GM21360 (cell line): ENCODE measurements at regions not wholly inside any gene's neighbourhood (a gene's known extent, or its start where the extent isn't known, plus 50 kb on each side); places are given as distances from the start of the nearest gene placed in this dataset.

Experiments used
- ATAC-seq: cut with Tn5 transposase; IDR thresholded peaks from one replicate; pipeline ENCODE4 v1.9.1; 2021; ENCODE audit warnings: mild to moderate bottlenecking, moderate library complexity; ENCODE audit not compliant: unreplicated experiment

DNA sequence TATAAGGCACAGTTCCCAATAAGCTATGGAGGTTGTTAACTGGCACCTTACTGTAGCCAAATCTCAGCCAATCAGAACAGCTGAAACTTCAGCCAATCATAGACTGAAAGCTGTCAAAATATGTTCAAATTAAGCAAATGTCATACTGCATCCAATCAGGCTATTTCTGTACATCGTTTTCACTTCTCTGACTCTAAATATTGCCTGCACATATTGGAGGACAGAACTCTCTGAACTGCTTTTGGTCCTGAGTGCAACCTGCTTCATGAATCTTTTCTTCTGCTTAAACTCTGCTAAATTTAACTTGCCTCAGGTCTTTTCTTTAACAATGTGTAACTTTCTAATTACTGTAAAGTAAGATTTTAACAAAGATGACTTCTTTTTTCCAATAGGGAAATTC lies 1198.9 kb upstream of the PCDH7 start:
- ATAC-seq, result no peak

- ATAC-seq, result no peak
Observed at GRCh38 chr4:29536745-29537144, 1183.4 kb upstream of the PCDH7 start.

DNA sequence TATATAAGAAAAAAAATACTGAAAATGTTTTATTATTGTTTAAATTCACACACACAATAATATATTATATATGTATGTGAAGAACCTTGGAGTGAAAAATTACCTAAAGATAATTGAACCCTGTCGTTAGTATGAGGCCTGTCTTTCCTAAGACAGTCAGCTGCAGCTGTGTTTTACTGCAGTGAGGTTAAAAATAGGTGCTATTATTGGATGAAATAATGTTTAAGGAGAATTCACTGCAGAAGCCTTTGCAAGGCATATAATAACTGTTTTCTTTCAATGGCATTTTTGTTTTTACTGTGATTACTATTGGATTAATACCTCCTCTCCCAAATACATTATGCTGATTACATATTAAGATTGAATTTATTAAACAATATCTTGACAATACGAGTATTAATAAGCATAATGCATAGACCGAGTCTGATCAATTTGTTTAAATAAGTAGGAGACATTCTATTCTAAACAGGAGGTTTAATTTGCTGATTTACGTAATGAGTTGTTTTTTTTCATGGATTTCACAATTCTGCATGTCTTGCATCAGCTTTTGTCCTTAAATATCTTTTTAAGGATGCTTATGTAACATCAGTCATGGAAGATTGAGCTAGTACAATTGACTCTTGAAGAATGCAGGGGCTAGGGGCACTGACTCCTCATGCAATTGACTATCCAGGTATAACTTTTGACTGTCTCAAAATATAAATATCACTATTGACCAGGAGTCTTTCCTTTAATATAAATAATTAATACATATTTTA lies 1181.1 kb upstream of the PCDH7 start:
- ATAC-seq, result no peak

DNA sequence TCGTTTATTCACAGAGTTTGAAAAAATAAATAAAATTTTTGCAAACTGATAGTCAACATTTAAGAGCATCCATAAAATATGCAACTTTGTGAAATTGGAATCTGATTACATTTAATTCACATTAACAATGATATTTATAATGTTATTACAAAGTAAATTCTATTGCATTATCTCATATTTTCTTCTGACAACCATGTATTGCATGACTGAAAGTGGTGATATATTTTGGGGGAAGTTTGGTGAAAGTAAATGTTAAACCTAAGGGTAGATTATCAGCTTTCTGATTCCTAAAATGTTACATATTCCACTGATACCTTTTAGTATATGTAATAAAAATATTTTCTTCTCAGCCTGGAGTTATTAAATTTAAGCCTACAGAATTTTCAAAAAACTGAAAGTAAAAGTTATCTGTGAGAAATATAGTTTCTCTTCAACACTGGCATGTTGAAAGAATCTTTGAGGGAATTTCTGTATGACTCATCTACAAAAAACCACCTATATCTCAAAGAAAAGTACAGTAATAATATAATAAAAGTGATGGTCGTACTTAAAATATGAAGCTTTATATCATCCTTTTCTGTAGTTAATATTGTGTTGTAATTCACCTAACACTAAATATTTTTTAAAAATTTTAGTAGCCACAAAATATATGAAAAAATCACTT lies 1179.6 kb upstream of the PCDH7 start:
- ATAC-seq, result no peak

- no peak for ATAC-seq
Observed at GRCh38 chr4:29541757-29542156, 1178.4 kb upstream of the PCDH7 start.

- no peak for ATAC-seq
Observed at GRCh38 chr4:29549342-29549741, 1170.8 kb upstream of the PCDH7 start.

GRCh38 chr4:29551821-29552220 lies 1168.3 kb upstream of the PCDH7 start:
- no peak for ATAC-seq

DNA sequence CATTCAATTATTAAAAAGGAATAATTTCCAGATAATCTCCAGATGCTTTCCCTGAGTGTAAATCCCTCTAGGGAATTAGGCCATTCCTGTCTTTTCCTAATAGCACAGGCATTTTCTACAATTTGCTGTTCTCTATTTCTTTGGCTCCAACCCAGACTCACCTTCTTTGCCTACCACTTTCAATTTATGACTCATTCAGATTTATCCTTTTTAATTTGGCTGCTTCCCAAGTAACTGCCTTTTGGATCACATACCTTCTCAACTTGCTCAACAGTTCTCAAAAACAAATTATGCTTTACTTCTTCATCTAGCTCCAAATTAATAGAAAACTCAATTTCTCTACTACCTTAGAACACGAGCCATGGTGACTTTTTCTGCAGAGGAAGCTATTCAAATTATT lies 1166.3 kb upstream of the PCDH7 start:
- no peak for ATAC-seq

DNA sequence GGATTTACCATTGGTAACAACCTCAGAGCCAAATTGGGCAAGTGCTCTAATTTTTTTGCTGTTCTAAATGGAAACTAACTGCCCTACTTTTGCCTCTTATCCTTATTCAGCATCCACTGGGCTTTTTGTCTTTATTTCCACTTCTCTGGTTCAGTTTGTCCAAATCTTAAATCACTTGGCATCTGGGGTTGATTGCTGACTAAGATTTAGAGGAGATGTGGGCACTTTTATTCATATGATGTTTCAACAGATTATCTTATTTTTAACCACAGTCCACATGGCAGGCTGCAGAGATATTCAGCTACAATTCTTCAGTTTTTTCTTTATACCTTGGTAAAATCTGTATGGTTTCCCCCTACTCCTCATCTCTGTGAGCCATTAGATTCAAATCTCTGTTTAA lies 1161.4 kb upstream of the PCDH7 start:
- no peak for ATAC-seq

DNA sequence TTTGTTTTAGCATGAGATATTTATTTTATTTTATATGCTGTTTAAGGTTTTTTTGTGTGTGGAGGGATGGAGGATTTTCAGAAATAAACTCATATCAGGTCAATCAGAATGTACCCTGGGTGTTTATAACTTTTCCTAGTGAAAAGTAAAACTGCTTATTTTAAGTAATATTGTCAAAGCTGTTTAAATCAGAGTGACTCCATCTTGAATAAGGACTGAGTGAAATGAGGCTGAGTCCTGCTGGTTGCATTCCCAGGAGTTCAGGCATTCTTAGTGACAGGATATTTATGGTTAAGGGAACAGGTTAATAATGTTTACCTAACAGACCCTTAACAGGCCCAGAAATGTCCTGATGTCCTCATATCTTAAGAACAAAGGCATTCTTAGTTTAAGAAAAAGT lies 1160.9 kb upstream of the PCDH7 start:
- no peak for ATAC-seq

DNA sequence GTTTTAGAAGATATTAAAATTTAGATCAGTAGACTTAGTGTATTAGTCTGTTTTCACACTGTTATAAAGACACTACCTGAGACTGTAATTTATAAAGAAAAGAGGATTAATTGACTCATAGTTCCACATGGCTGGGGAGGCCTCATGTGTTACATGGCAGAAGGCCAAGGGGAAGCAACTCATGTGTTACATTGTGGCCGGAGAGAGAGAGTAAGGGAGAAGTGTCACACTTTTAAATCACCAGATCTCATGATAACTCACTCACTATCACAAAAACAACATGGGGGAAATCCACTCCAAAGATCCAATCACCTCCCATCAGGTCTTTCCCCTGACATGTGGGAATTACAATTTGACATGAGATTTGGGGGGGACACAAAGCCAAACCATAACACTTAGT lies 1159.7 kb upstream of the PCDH7 start:
- no peak for ATAC-seq

- no peak for ATAC-seq
Observed at GRCh38 chr4:29565256-29565655, 1154.9 kb upstream of the PCDH7 start.

DNA sequence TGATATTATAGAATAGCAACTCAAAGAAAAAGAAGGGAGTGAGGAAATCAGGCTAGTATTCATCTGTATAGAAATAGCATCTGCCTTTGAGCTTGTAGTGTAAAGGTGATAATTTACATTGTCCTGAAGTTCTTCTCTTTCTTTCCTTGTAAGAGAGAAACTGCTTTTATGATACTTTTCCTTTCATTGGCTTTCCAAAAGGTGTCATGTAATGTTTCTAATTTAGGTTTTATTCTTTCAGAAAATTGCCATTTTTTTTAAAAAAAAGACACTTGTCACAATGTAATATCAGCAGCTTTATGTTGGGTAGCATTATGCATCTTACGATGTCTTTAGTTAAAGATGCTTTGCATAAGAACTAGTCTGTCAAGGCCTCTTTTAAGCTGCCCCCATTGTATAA lies 1153.8 kb upstream of the PCDH7 start:
- ATAC-seq, result no peak

- ATAC-seq, result no peak
Observed at GRCh38 chr4:29571322-29571721, 1148.8 kb upstream of the PCDH7 start.

GRCh38 chr4:29578329-29578728 lies 1141.8 kb upstream of the PCDH7 start:
- ATAC-seq, result no peak

DNA sequence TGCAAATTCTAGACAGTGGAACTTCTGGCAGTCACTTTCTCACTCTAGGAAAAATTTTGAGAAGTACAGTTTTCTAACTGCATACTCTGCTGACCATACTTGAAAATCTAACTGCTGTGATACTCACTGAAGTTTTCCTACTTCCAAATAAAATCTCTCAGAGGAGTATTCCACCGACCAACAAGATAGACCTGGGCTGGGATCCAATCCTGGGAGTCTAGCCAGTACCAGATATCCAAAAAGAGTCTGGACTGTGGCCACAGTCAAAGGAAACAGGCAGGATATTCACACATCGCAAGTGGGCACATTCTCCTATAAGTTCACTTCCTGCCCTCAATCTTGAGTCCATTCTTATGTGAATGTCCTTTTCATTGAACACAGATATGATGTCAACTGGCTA lies 1138.7 kb upstream of the PCDH7 start:
- ATAC-seq, result no peak

DNA sequence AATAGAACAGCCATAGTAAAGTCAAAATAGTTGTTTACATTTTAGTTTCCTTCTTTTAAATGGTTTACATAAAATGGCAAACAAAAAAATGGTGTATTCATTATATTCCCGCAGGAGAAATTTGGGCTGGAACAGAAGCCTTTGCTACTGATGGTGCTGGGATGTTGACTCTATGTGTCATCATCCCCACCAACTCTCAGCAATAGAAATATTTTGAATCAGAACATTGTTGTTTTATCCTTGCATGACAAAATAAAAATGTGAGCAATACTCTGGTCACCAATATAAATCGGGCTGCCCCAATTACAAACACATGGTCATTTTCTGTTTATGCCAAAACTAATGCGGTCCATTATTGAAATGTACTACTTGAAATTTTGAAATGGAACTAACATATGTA lies 1131.6 kb upstream of the PCDH7 start:
- no peak for ATAC-seq

DNA sequence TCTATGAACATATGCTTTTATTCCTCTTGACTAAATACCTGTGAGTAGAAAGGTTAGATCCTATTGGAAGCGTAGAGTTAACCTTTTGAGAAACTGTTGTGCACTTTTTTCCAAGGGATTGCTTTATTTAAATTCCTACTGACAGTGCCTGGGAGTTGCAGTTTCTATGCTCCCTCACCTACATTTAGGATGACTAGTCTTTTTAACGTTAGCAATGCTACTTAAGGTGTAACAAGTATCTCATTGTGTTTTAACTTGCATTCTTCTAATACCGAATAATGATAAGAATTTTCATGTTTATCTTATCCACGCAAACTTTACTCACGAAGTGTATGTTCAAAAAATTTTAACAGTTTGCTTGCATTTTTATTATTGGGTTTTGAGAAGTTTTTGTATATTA lies 1123.9 kb upstream of the PCDH7 start:
- ATAC-seq, result no peak

DNA sequence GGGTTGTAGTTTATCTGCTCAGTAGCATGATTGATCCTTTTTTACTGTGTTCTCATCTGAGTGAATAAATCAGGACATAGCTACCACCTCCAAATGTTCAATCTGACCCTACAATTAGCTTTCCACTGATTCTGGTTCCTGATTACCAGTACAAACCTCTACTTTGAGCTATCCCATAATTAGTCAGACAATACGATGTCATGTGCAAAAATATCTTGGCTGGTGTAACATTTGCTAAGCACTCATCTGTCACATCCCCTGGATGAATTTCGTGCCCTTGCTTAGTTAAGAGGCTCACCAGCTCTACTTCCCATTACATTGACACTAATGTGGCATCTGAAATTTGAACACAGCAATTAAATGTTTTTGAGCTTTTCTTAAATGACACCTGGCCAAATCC lies 1101.0 kb upstream of the PCDH7 start:
- no peak for ATAC-seq

GRCh38 chr4:29632199-29632598 lies 1088.0 kb upstream of the PCDH7 start:
- ATAC-seq, result no peak

- no peak for ATAC-seq
Observed at GRCh38 chr4:29636961-29637360, 1083.2 kb upstream of the PCDH7 start.

DNA sequence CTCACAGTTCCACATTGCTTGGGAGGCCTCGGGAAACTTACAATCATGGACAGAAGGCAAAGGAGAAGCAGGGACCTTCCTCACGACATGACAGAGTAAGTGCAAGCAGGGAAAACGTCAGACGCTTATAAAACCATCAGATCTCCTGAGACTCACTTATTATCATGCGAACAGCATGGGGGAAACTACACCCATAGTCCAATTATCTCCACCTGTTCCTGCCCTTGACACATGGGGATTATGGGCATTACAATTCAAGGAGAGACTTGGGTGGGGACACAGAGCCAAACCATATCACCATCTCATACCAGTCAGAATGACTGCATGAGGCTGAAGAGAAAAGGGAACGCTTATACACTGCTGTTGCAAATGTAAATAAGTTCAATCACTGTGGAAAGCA lies 1066.9 kb upstream of the PCDH7 start:
- no peak for ATAC-seq

- no peak for ATAC-seq
Observed at GRCh38 chr4:29680644-29681043, 1039.5 kb upstream of the PCDH7 start.
